OCI-LY1 (cell line): ENCODE measurements at regions not wholly inside any gene's neighbourhood (a gene's known extent, or its start where the extent isn't known, plus 50 kb on each side); places are given as distances from the start of the nearest gene placed in this dataset.

ENCODE experiments used
- H2AFZ ChIP-seq: fragments of 200-600 bp; sonication (generic), shearing (Covaris generic); 2 replicates; pipeline ENCODE4 v1.6.0; 2014; ENCODE audit warnings: antibody characterized with exemption, mild to moderate bottlenecking, low read length
- H3F3A ChIP-seq: fragments of 200-600 bp; sonication (generic), shearing (Covaris generic); 2 replicates; pipeline ENCODE4 v1.6.0; 2014; ENCODE audit warnings: mild to moderate bottlenecking, antibody characterized with exemption, low read length, moderate library complexity; ENCODE audit not compliant: insufficient read depth
- H3K27ac ChIP-seq: fragments of 200-600 bp; sonication (generic); 2 replicates; pipeline ENCODE4 v1.5.1; 2014; ENCODE audit warnings: low read length, mixed run types, mild to moderate bottlenecking, low read depth; ENCODE audit not compliant: poor library complexity, severe bottlenecking
- H3K27me3 ChIP-seq: fragments of 200-600 bp; sonication (generic); 2 replicates; pipeline ENCODE4 v1.6.0; 2014; ENCODE audit warnings: antibody characterized with exemption, mild to moderate bottlenecking, low read length, moderate library complexity; ENCODE audit not compliant: insufficient read depth
- H3K36me3 ChIP-seq: fragments of 200-600 bp; sonication (generic); 2 replicates; pipeline ENCODE4 v1.6.1; 2014; ENCODE audit warnings: mild to moderate bottlenecking, antibody characterized with exemption, low read length, moderate library complexity, mixed read lengths; ENCODE audit not compliant: insufficient read depth
- H3K4me1 ChIP-seq: fragments of 200-600 bp; sonication (generic); 2 replicates; pipeline ENCODE4 v1.5.1; 2014; ENCODE audit warnings: mild to moderate bottlenecking, low read length, moderate library complexity; ENCODE audit not compliant: insufficient read depth, severe bottlenecking
- H3K4me2 ChIP-seq: fragments of 200-600 bp; sonication (generic), shearing (Covaris generic); 2 replicates; pipeline ENCODE4 v1.6.1; 2014; ENCODE audit warnings: low read length
- H3K4me3 ChIP-seq: fragments of 200-600 bp; sonication (generic); 2 replicates; pipeline ENCODE4 v1.5.1; 2014; ENCODE audit warnings: low read length, low read depth, mild to moderate bottlenecking, mixed read lengths; ENCODE audit not compliant: poor library complexity, severe bottlenecking
- H3K79me2 ChIP-seq: fragments of 200-600 bp; shearing (Covaris generic); 2 replicates; pipeline ENCODE4 v1.6.1; 2016; ENCODE audit warnings: mixed run types, low read length, mixed read lengths; ENCODE audit not compliant: insufficient read depth
- H3K9ac ChIP-seq: fragments of 200-600 bp; sonication (generic), shearing (Covaris generic); 2 replicates; pipeline ENCODE4 v1.6.1; 2014; ENCODE audit warnings: mild to moderate bottlenecking, low read length, mixed read lengths
- H3K9me2 ChIP-seq: fragments of 200-600 bp; sonication (generic), shearing (Covaris generic); 2 replicates; pipeline ENCODE4 v1.6.1; 2014; ENCODE audit warnings: low read depth, mild to moderate bottlenecking, low read length, mixed read lengths
- H3K9me3 ChIP-seq: fragments of 200-600 bp; shearing (Covaris generic); 2 replicates; pipeline ENCODE4 v1.6.1; 2014; ENCODE audit warnings: low read length, mixed read lengths
- H4K20me1 ChIP-seq: fragments of 200-600 bp; sonication (generic), shearing (Covaris generic); 2 replicates; pipeline ENCODE4 v1.6.0; 2016; ENCODE audit warnings: mild to moderate bottlenecking, low read length; ENCODE audit not compliant: insufficient read depth
- CTCF ChIP-seq: fragments of 200-600 bp; sonication (generic), shearing (Covaris generic); IDR thresholded peaks from 2 replicates; pipeline ENCODE4 v1.5.1; 2017; ENCODE audit warnings: mild to moderate bottlenecking, antibody characterized with exemption, low read length, moderate library complexity, mixed read lengths
- EZH2 ChIP-seq: fragments of 200-600 bp; sonication (generic), shearing (Covaris generic); IDR thresholded peaks from 2 replicates; pipeline ENCODE4 v1.8.0; 2017; ENCODE audit warnings: borderline replicate concordance, mixed run types, mild to moderate bottlenecking, antibody characterized with exemption, low read length, moderate library complexity, mixed read lengths

- no peaks in the 10 kb centered on the region for H3K9me2 ChIP-seq
- H3K4me3 ChIP-seq, result no peak overlapping the region
- no peaks in the 10 kb centered on the region for H3K79me2 ChIP-seq
- peak overlapping the region; percentile 32 for H3K27ac ChIP-seq
- no peaks in the 10 kb centered on the region for H3F3A ChIP-seq
- peak overlapping the region; percentile 43; the same call in 1 of the 2 replicates for H3K4me2 ChIP-seq
- TF ChIP-seq CTCF, result peak; percentile 59
- TF ChIP-seq EZH2, result no peak
- H3K36me3 ChIP-seq, result no peaks in the 10 kb centered on the region
- peak overlapping the region; percentile 74 for H2AFZ ChIP-seq
- no peaks in the 10 kb centered on the region for H3K9me3 ChIP-seq
- no peaks in the 10 kb centered on the region for H4K20me1 ChIP-seq
- peaks cover 21% of the 10 kb centered on the region for H3K4me1 ChIP-seq
- peak overlapping the region; percentile 46; the same call in 1 of the 2 replicates for H3K9ac ChIP-seq
- no peaks in the 10 kb centered on the region for H3K27me3 ChIP-seq
Observed at GRCh38 chr13:34076943-34077703, 259.2 kb downstream of the RFC3 start.

GRCh38 chr13:34078334-34078999 lies 260.5 kb downstream of the RFC3 start:
- Histone ChIP-seq H2AFZ (no peak overlapping the region), H3K27ac (no peak overlapping the region), H3K4me3 (no peak overlapping the region), H3K4me2 (no peak overlapping the region), H3F3A (no peaks in the 10 kb centered on the region), H3K36me3 (no peaks in the 10 kb centered on the region), H3K9me3 (no peaks in the 10 kb centered on the region), H4K20me1 (no peaks in the 10 kb centered on the region), H3K4me1 (peaks cover 19% of the 10 kb centered on the region), H3K9ac (no peak overlapping the region), H3K9me2 (no peaks in the 10 kb centered on the region), H3K79me2 (no peaks in the 10 kb centered on the region), H3K27me3 (no peaks in the 10 kb centered on the region)
- TF ChIP-seq EZH2 (no peak), CTCF (no peak)

- H3K79me2 ChIP-seq, result no peaks in the 10 kb centered on the region
- no peaks in the 10 kb centered on the region for H3K9me2 ChIP-seq
- no peaks in the 10 kb centered on the region for H3F3A ChIP-seq
- no peak overlapping the region for H3K27ac ChIP-seq
- TF ChIP-seq EZH2 (no peak), CTCF (no peak)
- H4K20me1 ChIP-seq, result no peaks in the 10 kb centered on the region
- no peak overlapping the region for H3K4me3 ChIP-seq
- H3K36me3 ChIP-seq, result no peaks in the 10 kb centered on the region
- no peaks in the 10 kb centered on the region for H3K27me3 ChIP-seq
- H3K9ac ChIP-seq, result no peak overlapping the region
- no peak overlapping the region for H3K4me2 ChIP-seq
- H2AFZ ChIP-seq, result no peak overlapping the region
- H3K9me3 ChIP-seq, result no peaks in the 10 kb centered on the region
- no peaks in the 10 kb centered on the region for H3K4me1 ChIP-seq
Observed at GRCh38 chr13:34085204-34085603, 267.3 kb downstream of the RFC3 start.
